T-helper 2 cell treated with Interferon-gamma antibody and Interleukin-4, amounts not matched to agents 100 ng/mL and 5 ng/mL, for 36 hours (primary cell): ENCODE measurements at regions not wholly inside any gene's neighbourhood (a gene's known extent, or its start where the extent isn't known, plus 50 kb on each side); places are given as distances from the start of the nearest gene placed in this dataset.

Experiments used
- intact Hi-C: fragments of 100-400 bp; cut with micrococcal nuclease; formaldehyde crosslinking; loops from one replicate; pipeline ENCODE4 v1.15.1; 2023

- intact Hi-C loops: no loop called here
Observed at GRCh38 chrX:79645749-79646148, 278.6 kb upstream of the ITM2A start.

- intact Hi-C loops: loop anchor here (5.0 kb wide), 1 partner anchor 601 kb away; no protein-coding TSS in a partner anchor
Observed at GRCh38 chrX:79631526-79631925, 264.4 kb upstream of the ITM2A start.

- intact Hi-C loops: loop anchor here (5.0 kb wide), 1 partner anchor 602 kb away; no protein-coding TSS in a partner anchor
Observed at GRCh38 chrX:79630033-79631009, 263.2 kb upstream of the ITM2A start.

GRCh38 chrX:79623098-79623762, 256.1 kb upstream of the ITM2A start:
- intact Hi-C loops: no loop called here

- intact Hi-C loops: no loop called here
Observed at GRCh38 chrX:79618280-79618679, 251.1 kb upstream of the ITM2A start.

DNA sequence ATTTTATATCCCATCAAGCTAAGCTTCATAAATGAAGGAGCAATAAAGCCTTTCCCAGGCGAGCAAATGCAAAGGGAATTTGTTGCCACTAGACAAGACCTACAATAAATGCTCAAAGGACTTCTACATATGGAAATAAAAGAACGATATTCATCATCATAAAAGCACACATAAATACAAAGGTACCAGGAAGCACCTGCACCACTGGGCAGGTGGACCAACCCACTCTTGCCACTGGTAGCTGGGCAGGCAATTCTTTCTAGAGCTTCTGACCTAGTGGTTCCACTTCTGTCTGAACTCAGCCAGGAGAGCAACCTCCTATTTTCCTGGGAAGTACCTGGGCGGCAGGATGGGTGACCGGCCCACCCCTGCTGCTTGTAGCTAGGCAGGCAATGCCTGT, 237.2 kb upstream of the ITM2A start:
- intact Hi-C loops: no loop called here

DNA sequence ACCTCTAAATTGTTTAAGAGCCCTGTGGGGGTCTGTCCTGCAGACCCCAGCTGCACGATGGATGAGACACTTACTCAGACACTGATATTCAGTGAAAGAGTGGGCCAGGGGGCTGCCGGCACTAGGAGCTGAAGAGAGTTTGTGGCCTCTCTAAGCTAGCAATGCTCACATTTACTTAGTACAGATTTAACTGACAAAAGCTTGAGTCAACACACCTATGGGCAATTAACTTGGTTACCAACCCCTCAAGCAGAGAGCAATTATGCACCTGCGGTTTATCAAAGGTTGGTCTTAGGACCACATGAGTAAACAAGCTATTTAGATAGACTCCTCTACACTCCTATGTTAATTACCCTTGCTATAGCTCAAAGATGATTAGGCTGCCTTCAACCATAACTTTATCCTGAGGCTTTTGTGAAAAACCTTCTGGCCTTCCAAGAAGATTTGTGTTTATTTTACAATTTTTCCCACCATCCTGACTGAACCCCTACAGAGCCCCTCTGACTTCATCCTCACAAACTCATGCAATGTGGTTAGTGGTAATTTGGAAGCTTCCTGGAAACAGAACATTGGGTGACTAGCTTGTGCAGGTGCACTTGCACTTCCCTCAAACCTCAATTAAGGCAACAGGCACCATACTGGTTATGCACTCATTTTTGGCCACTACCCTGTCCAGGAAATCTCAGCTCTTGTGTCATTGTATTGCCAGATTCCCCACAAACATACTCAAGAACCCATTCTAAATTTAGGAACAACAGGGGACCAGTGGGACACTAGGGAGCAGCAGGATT, 234.4 kb upstream of the ITM2A start:
- intact Hi-C loops: no loop called here

DNA sequence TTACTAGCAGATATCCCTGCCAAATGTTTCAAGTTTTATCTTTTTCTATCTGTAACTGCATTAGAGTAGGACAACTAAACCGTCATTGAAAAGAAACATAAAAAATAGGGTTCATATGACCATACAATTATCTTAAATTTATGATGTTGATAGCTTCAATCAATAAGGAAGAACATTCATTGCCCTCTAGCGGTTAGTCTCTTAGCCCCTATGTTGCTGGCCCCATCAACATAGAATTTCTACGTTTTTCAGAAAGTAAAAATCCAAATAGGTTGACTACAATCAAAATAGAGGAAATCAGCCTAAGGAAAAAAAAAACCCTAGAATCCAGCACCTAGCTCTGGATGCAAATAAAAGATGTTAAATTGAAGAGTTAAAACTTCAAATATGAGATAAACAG, 225.1 kb upstream of the ITM2A start:
- intact Hi-C loops: no loop called here

GRCh38 chrX:79588233-79588632, 221.1 kb upstream of the ITM2A start:
- intact Hi-C loops: no loop called here

- intact Hi-C loops: no loop called here
Observed at GRCh38 chrX:79573760-79574159, 206.6 kb upstream of the ITM2A start.

- intact Hi-C loops: no loop called here
Observed at GRCh38 chrX:79572566-79572965, 205.4 kb upstream of the ITM2A start.

DNA sequence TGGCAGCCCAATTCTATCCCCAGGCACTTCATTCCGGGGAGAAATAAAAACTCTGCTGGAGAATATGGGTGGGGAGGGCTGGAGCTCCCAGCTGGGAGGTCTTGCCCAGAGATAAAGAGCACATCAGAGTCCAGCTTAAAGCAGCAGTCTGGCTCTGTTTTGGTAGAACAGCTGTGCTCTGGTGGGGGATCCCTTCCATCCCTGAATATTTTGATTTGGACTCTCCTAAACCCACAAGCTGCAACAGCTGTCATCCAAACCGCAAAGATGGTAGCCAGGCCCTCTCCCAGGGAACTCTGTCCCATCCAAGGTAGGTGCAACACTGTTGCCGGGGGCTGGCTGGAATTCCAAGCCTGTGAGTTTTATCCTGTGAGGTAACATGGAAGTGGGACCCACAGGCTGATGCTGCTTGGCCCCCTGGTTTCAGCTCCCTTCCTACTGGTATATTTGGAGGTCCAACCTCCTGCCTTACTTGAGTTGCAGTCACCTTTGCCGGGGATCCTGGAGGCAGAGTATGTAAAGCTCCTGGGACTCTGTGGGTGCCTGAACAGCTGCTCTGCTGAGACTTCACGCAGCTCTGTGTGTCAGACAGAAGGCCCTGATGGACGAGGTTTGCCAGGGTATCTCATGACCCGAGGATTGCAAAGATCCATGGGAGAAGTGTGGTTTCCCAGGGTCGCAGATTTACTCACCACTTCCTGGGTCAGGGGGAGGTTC, 203.5 kb upstream of the ITM2A start:
- intact Hi-C loops: no loop called here

DNA sequence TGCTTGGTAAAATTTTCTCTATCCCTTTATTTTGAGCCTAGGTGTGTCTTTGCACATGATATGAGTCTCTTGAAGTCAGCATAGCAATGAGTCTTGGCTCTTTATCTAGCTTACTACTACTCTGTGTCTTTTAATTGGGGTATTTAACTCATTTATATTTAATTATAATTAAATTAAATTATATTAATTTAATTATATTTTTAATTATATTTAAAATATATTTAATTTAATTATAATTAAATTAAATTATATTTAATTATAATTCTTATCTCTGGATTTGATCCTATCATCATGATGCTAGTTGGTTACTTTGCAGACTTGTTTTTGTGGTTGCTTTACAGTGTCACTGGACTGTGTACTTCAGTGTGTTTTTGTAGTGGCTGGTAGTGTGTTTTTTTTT, 201.2 kb upstream of the ITM2A start:
- intact Hi-C loops: no loop called here

GRCh38 chrX:79564362-79564761, 197.2 kb upstream of the ITM2A start:
- intact Hi-C loops: no loop called here

- intact Hi-C loops: no loop called here
Observed at GRCh38 chrX:79559290-79559689, 192.2 kb upstream of the ITM2A start.

GRCh38 chrX:79557212-79557611, 190.1 kb upstream of the ITM2A start:
- intact Hi-C loops: no loop called here

GRCh38 chrX:79556800-79557199, 189.7 kb upstream of the ITM2A start:
- intact Hi-C loops: no loop called here

- intact Hi-C loops: no loop called here
Observed at GRCh38 chrX:79530310-79531108, 163.4 kb upstream of the ITM2A start.

- intact Hi-C loops: no loop called here
Observed at GRCh38 chrX:79524642-79525041, 157.5 kb upstream of the ITM2A start.

DNA sequence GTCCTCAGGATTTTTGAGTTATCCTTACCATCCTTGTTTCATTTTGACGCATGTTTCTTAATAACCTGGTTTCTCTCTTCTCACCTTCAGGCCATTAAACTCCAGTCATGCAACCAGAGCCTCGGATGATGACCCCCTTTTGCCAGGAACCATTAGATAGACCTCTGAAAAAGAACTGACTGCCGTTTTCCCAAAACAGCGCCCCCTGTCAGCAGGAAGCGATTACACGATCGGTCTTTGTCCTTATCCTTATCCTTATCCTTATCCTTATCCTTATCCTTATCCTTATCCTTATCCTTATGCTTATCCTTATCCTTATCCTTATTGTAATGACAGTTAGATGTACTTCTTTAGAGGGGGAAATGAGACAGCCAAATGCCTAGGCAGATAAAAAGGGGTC, 148.4 kb upstream of the ITM2A start:
- intact Hi-C loops: no loop called here
